ENCODE measurements at regions not wholly inside any gene's neighbourhood (a gene's known extent, or its start where the extent isn't known, plus 50 kb on each side); places are given as distances from the start of the nearest gene placed in this dataset.

- Histone ChIP-seq H3T11ph (ENCODE audit: low read length) (no peak overlapping the region), H3K23me2 (ENCODE audit: insufficient read length, low read depth, low read length, poor library complexity, severe bottlenecking) (no peaks in the 10 kb centered on the region), H2BK5ac (ENCODE audit: insufficient read length, low read length) (no peak overlapping the region), H3K4me2 (ENCODE audit: insufficient read depth, insufficient read length, low read length) (no peak overlapping the region), H3K79me1 (ENCODE audit: insufficient read depth, low read depth, low read length, poor library complexity, severe bottlenecking) (no peaks in the 10 kb centered on the region), H2BK120ac (ENCODE audit: low read depth, low read length, poor library complexity, severe bottlenecking) (no peak overlapping the region), H2BK12ac (ENCODE audit: insufficient read length, low read depth, low read length) (no peak overlapping the region), H4K8ac (replicated peaks; ENCODE audit: insufficient read length, low read depth, low read length) (no peak overlapping the region), H4K91ac (ENCODE audit: insufficient read length, low read depth, low read length) (no peak overlapping the region), H3K56ac (ENCODE audit: insufficient read length, low read depth, low read length) (no peak overlapping the region), H3K4ac (ENCODE audit: low read depth, low read length) (no peak overlapping the region), H3K27ac (ENCODE audit: insufficient read length, low read depth, low read length) (no peak overlapping the region), H4K20me1 (ENCODE audit: control insufficient read depth, insufficient read depth, insufficient read length) (no peaks in the 10 kb centered on the region), H3K14ac (ENCODE audit: insufficient read depth, low read length) (no peak overlapping the region), H3K4me1 (ENCODE audit: insufficient read depth, low read length) (no peaks in the 10 kb centered on the region), H2BK20ac (ENCODE audit: low read depth, low read length, poor library complexity, severe bottlenecking) (no peak overlapping the region), H3K79me2 (ENCODE audit: insufficient read depth, low read length) (no peaks in the 10 kb centered on the region), H2AFZ (ENCODE audit: low read length) (no peak overlapping the region), H3K9me3 (ENCODE audit: control insufficient read depth, low read depth, low read length) (no peaks in the 10 kb centered on the region), H3K18ac (ENCODE audit: insufficient read length, low read depth, low read length) (no peak overlapping the region), H2BK15ac (ENCODE audit: low read depth, low read length) (no peak overlapping the region), H4K5ac (ENCODE audit: insufficient read length, low read depth, low read length) (no peak overlapping the region), H2AK5ac (ENCODE audit: insufficient read length, low read length) (no peak overlapping the region), H3K27me3 (ENCODE audit: insufficient read depth, low read length) (no peaks in the 10 kb centered on the region), H3K23ac (ENCODE audit: insufficient read length, low read depth, low read length) (no peak overlapping the region), H3K9ac (ENCODE audit: extremely low read depth, insufficient read length, low read length) (no peak overlapping the region)
- Mint-ChIP-seq H3K27ac (no peak overlapping the region), H3K36me3 (ENCODE audit: insufficient read depth in 1 of 3, low read depth in 3 of 3) (no peaks in the 10 kb centered on the region; a peak in 1 of 7 replicates), H3K4me1 (no peaks in the 10 kb centered on the region), H3K27me3 (ENCODE audit: low read depth) (no peaks in the 10 kb centered on the region), H3K9me3 (no peaks in the 10 kb centered on the region; a peak in 2 of 5 replicates), H3K4me3 (no peak overlapping the region)
- DNase-seq, result no peak
- no CpG with 5 or more reads among the region's 4 CpGs for WGBS (ENCODE audit: extremely low coverage, insufficient read length, low lambda C conversion rate)
- TF ChIP-seq CTCF (conservative IDR thresholded peaks at IDR 0.05), result no peak
These were observed 343.7 kb upstream of the KLF4 start for GRCh38 chr9:107833295-107833694.
